ENCODE measurements at regions not wholly inside any gene's neighbourhood (a gene's known extent, or its start where the extent isn't known, plus 50 kb on each side); places are given as distances from the start of the nearest gene placed in this dataset.

DNA sequence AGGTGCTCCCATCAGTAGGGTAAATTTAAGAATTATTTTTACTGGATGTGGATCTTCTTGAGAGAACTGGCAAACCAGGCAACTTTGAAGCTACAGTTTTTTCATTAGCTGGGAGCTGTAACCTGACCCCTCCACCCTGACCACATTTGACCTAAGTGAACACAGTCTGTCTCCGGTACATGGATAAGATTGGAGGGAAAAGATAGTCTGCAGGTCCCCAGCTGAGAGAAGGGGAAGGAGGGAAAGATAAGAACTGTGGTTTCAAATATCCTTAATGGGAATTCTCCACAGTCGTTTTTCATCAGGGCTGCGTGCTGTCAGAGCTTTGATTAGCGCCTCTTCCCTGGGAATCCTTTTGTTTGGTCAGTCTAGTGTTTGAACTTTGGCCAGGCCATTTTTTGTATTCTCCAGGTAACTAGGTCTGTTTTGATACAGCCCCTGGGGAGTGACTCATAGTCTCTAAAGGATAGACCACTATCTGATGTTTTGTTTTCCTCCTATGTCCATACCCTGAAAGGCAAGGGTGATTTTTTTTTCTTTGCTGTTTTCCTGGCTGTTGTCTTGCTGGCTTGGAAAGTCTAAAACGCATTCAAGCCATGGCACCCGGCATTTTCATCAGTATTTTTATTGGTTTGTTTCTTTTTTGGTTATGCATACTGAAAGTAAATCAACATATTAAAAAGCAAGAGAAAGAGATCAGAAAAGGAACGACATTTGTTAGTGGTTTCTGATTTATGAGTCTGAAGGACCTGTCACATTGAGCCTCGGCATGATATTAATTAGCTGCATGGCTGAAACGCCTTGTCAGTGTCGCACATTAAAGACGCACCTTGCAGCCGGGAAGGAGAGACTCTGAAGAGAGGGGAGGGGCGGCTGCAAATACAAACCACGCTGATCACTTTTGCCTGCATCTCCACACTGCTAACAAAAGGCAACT, 183.4 kb upstream of the FN1 start:
- no peaks in the 10 kb centered on the region for H3K4me1 ChIP-seq (ENCODE audit: control insufficient read depth, insufficient read depth, low read length)
- ChIA-PET SMC1A (ENCODE audit: uncharacterized antibody, unreplicated experiment) (interaction anchor here (0.6 to 3.1 kb wide), 21 partner anchors 8 to 232 kb away, joined by 3 to 23 read pairs (median 4); no protein-coding TSS in a partner anchor), RAD21 (ENCODE audit: unreplicated experiment) (interaction anchor here (0.6 to 1.3 kb wide), 6 partner anchors 9 to 312 kb away, joined by 3 to 4 read pairs (median 3); no protein-coding TSS in a partner anchor), CTCF (interaction anchor here (0.7 to 1.3 kb wide), 4 partner anchors 18 to 178 kb away, joined by 3 to 4 read pairs (median 4); no protein-coding TSS in a partner anchor), POLR2A (interaction anchor here (0.5 to 0.6 kb wide), 2 partner anchors 62 to 386 kb away, joined by 4 to 7 read pairs; no protein-coding TSS in a partner anchor)
- H3K27me3 ChIP-seq (replicated peaks in 1 of 2; ENCODE audit: control insufficient read depth in 2 of 2, insufficient read depth in 2 of 2, low read length in 1 of 2): no peaks in the 10 kb centered on the region
- intact Hi-C loops (cut with micrococcal nuclease; ENCODE audit: unreplicated experiment) (loop anchor here (5.0 kb wide), 2 partner anchors 63 to 298 kb away; no protein-coding TSS in a partner anchor), in situ Hi-C loops (cut with MboI) (no loop called here)
- BruUV-seq (replicated peaks): no TSS peak
- no peaks in the 10 kb centered on the region; the same call in 2 of the 3 replicates for H3K9me3 ChIP-seq (replicated peaks; ENCODE audit: control insufficient read depth, insufficient read depth, low read length)
- H3K36me3 ChIP-seq (ENCODE audit: control insufficient read depth in 2 of 2, insufficient read depth in 2 of 2, low read length in 1 of 2): no peaks in the 10 kb centered on the region
- H2AFZ ChIP-seq (ENCODE audit: control insufficient read depth, low read depth, low read length): peak overlapping the region; percentile 25; the same call in 1 of the 2 replicates
- no peak overlapping the region; the same call in 1 of the 2 replicates for H3K4me2 ChIP-seq (ENCODE audit: control insufficient read depth, insufficient read depth)
- ATAC-seq (peak; percentile 88), FAIRE-seq (no peak), DNase-seq (ENCODE audit: low read depth, low spot score) (no peak)
- H3K9ac ChIP-seq (ENCODE audit: control insufficient read depth, insufficient read depth, low read length): no peak overlapping the region
- no peaks in the 10 kb centered on the region for H4K20me1 ChIP-seq (ENCODE audit: control insufficient read depth, insufficient read depth)
- no peak overlapping the region for H3K27ac ChIP-seq (ENCODE audit: control insufficient read depth, insufficient read depth)
- 12% methylated on average over 14 of the region's 14 CpGs for WGBS (ENCODE audit: insufficient coverage, insufficient replicate concordance, low lambda C conversion rate, missing lambda C conversion rate)
- H3K79me2 ChIP-seq (ENCODE audit: control insufficient read depth, insufficient read depth, low read length): no peaks in the 10 kb centered on the region
- no peak overlapping the region for H3K4me3 ChIP-seq
- TF ChIP-seq CREB1 (IDR thresholded peaks at IDR 0.05; ENCODE audit: low read depth) (no peak), IKZF1 (conservative IDR thresholded peaks at IDR 0.05) (peak; percentile 50), HDAC6 (IDR thresholded peaks at IDR 0.05; ENCODE audit: unreplicated experiment) (no peak), PBX3 (IDR thresholded peaks at IDR 0.05; ENCODE audit: insufficient replicate concordance, low read depth, low read length) (peak; percentile 77), MTA3 (IDR thresholded peaks at IDR 0.05; ENCODE audit: borderline replicate concordance, low read length) (no peak), SMC3 (IDR thresholded peaks at IDR 0.05; ENCODE audit: borderline replicate concordance, low read length) (no peak), MTA2 (IDR thresholded peaks at IDR 0.05; ENCODE audit: low read depth) (peak; percentile 41; the same call in 1 of the 2 replicates), ZNF687 (IDR thresholded peaks at IDR 0.05) (peak; percentile 44; the same call in 1 of the 2 replicates), CREM (IDR thresholded peaks at IDR 0.05; ENCODE audit: low read depth) (peak; percentile 48; the same call in 1 of the 2 replicates), NKRF (conservative IDR thresholded peaks at IDR 0.05) (no peak), EZH2 (IDR thresholded peaks at IDR 0.05; ENCODE audit: borderline replicate concordance, control insufficient read depth, low read depth, low read length) (no peak), ZNF217 (IDR thresholded peaks at IDR 0.05) (no peak), IKZF2 (IDR thresholded peaks at IDR 0.05) (peak in 1 of 2 experiments; percentile 23; a peak in 1 of 4 replicates)
- TF ChIP-seq, protein P1, sequence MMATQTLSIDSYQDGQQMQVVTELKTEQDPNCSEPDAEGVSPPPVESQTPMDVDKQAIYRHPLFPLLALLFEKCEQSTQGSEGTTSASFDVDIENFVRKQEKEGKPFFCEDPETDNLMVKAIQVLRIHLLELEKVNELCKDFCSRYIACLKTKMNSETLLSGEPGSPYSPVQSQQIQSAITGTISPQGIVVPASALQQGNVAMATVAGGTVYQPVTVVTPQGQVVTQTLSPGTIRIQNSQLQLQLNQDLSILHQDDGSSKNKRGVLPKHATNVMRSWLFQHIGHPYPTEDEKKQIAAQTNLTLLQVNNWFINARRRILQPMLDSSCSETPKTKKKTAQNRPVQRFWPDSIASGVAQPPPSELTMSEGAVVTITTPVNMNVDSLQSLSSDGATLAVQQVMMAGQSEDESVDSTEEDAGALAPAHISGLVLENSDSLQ (IDR thresholded peaks at IDR 0.05): peak; percentile 72
